Osteoblast (primary cell): ENCODE measurements at regions not wholly inside any gene's neighbourhood (a gene's known extent, or its start where the extent isn't known, plus 50 kb on each side); places are given as distances from the start of the nearest gene placed in this dataset.

Source experiments
- DNase-seq: peaks from one replicate; pipeline ENCODE4 v3.0.0; 2011; ENCODE audit warnings: low spot score, mixed read lengths; ENCODE audit not compliant: insufficient read length; ENCODE audit errors: missing footprints
- H2AFZ ChIP-seq: 2 replicates; pipeline ENCODE4 v1.6.0; 2011; ENCODE audit warnings: mild to moderate bottlenecking, low read length
- H3K27ac ChIP-seq: 2 replicates; pipeline ENCODE4 v1.5.1; 2011; ENCODE audit warnings: mild to moderate bottlenecking, low read depth, low read length, moderate library complexity
- H3K27me3 ChIP-seq: 2 replicates; pipeline ENCODE4 v1.6.0; 2012; ENCODE audit warnings: mild to moderate bottlenecking, control low read depth, inconsistent platforms, low read length, moderate library complexity; ENCODE audit not compliant: insufficient read depth
- H3K36me3 ChIP-seq: 2 replicates; pipeline ENCODE4 v1.5.1; 2011; ENCODE audit warnings: mild to moderate bottlenecking, low read length, control low read depth, moderate library complexity; ENCODE audit not compliant: insufficient read depth
- H3K4me1 ChIP-seq: 2 replicates; pipeline ENCODE4 v1.5.1; 2011; ENCODE audit warnings: mild to moderate bottlenecking, low read length, control low read depth, moderate library complexity; ENCODE audit not compliant: insufficient read depth
- H3K4me2 ChIP-seq: 2 replicates; pipeline ENCODE4 v1.6.0; 2011; ENCODE audit warnings: mild to moderate bottlenecking, low read length; ENCODE audit not compliant: insufficient read depth
- H3K4me3 ChIP-seq: fragments of 200-600 bp; sonication (generic); 3 replicates; pipeline ENCODE4 v1.5.1; 2012; ENCODE audit warnings: mild to moderate bottlenecking, low read length, inconsistent platforms; ENCODE audit not compliant: insufficient read depth
- H3K79me2 ChIP-seq: 2 replicates; pipeline ENCODE4 v1.6.0; 2012; ENCODE audit warnings: mild to moderate bottlenecking, low read length, control low read depth, inconsistent platforms; ENCODE audit not compliant: insufficient read depth
- H3K9me3 ChIP-seq: 2 replicates; pipeline ENCODE4 v1.5.1; 2011; ENCODE audit warnings: low read depth, low read length, control low read depth
- H4K20me1 ChIP-seq: 2 replicates; pipeline ENCODE4 v1.6.0; 2012; ENCODE audit warnings: mild to moderate bottlenecking, low read length, control low read depth; ENCODE audit not compliant: insufficient read depth
- TF ChIP-seq, protein P1 (sequence below): IDR thresholded peaks from 2 replicates; pipeline ENCODE4 v1.5.1; 2011; ENCODE audit warnings: mild to moderate bottlenecking, low read depth, low read length, moderate library complexity; ENCODE audit errors: extremely low read depth

DNA sequence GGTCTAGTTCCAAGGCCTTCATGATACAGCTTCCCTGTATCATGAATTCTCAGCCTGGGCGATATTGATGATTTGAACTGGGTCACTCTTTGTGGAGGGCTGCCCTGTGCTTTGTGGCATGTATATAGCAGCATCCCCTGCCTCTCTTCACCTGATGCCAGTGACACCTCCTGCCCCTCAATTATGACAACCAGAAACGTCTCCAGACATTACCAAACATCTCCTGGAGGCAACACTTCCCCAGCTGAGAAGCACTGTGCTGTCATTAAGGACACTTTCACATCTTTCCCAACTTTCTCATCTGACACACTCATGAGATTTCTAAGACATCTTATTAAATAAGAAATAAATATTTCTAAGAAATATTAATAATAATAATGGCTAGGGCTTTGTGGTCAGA is 315.3 kb downstream of the BCL11B start:
- Histone ChIP-seq H2AFZ (no peak overlapping the region), H3K4me2 (no peak overlapping the region), H3K27ac (no peak overlapping the region), H3K27me3 (no peaks in the 10 kb centered on the region), H3K4me1 (peaks cover 6% of the 10 kb centered on the region), H3K79me2 (no peaks in the 10 kb centered on the region), H3K4me3 (no peak overlapping the region), H3K36me3 (no peaks in the 10 kb centered on the region), H3K9me3 (no peaks in the 10 kb centered on the region), H4K20me1 (no peaks in the 10 kb centered on the region)
- TF ChIP-seq, protein P1, sequence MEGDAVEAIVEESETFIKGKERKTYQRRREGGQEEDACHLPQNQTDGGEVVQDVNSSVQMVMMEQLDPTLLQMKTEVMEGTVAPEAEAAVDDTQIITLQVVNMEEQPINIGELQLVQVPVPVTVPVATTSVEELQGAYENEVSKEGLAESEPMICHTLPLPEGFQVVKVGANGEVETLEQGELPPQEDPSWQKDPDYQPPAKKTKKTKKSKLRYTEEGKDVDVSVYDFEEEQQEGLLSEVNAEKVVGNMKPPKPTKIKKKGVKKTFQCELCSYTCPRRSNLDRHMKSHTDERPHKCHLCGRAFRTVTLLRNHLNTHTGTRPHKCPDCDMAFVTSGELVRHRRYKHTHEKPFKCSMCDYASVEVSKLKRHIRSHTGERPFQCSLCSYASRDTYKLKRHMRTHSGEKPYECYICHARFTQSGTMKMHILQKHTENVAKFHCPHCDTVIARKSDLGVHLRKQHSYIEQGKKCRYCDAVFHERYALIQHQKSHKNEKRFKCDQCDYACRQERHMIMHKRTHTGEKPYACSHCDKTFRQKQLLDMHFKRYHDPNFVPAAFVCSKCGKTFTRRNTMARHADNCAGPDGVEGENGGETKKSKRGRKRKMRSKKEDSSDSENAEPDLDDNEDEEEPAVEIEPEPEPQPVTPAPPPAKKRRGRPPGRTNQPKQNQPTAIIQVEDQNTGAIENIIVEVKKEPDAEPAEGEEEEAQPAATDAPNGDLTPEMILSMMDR: no peak
- DNase-seq: no peak

DNA sequence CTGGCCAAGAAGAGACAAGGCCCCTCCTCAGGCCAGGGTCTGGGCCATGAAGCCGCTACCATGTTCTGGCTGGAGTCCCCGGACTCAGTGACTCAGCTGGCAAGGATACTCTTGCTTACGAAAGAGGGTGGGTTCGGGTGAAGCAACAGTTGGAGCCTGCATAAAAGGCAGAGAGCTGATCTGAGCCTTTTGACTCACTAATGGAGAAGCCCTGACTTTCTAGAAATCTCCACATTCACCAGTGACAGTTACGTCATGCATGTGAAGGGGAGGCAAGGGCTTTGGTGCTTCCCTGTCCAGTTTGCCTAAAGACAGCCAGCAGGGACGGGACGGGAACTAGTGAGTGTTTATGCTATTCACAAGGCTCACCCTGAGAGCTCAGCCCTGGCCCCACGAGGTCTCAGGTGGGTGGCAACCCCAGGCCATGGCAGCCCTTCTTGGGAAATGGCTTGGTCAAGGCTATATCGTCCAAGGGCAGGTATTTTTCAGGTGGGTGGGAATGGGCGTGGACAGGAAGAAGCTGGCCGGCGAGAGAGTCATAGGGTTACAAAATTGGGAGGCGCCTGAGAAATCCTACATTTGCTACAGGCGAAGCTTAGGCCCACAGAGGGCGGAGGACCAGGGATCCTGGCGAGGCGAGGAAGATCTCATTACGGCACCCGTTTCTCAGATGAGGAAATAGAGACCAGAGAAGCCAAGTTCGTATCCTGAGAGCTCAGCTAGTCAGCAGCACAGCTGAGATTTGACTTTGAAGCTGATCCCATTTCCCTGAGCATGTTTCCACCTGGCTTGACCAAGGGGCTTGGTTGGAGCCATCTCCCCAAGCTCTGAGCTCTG is 314.6 kb downstream of the BCL11B start:
- H4K20me1 ChIP-seq: no peaks in the 10 kb centered on the region
- no peak overlapping the region for H2AFZ ChIP-seq
- TF ChIP-seq, protein P1: no peak
- H3K79me2 ChIP-seq: no peaks in the 10 kb centered on the region
- no peak overlapping the region for H3K27ac ChIP-seq
- DNase-seq: peak; percentile 90
- peaks cover 6% of the 10 kb centered on the region for H3K4me1 ChIP-seq
- no peaks in the 10 kb centered on the region for H3K36me3 ChIP-seq
- no peaks in the 10 kb centered on the region for H3K27me3 ChIP-seq
- no peaks in the 10 kb centered on the region for H3K9me3 ChIP-seq
- no peak overlapping the region for H3K4me3 ChIP-seq
- H3K4me2 ChIP-seq: no peak overlapping the region

DNA sequence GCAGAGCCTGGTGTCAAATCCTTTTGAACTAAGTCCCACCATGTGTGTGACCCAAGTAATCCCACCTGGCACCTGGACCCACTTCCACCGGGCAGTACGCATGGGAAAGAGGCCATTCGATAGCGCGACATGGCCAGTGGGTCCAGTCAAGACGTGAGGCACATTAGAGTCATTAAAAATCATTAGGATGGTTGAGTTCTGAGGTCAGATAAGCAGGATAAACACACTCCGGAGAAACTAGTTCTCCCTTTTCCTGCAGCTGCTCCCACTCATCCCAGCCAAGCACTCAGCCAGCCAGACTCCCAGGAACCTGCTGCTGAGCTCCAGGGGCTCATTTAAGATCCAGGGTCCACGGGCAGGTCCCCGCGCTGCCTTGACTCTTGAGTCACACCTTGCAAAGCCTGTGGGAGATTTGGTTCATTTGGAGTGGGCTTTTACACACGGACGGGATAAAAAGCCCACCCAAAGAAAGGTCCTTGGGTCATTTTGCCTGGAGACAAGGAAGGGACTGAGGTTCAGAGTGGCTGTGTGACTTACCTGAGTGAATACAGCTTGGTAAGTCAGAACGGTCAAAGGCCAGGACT is 313.9 kb downstream of the BCL11B start:
- no peak for DNase-seq
- peaks cover 3% of the 10 kb centered on the region for H3K4me1 ChIP-seq
- no peak overlapping the region for H3K27ac ChIP-seq
- H3K36me3 ChIP-seq: no peaks in the 10 kb centered on the region
- H2AFZ ChIP-seq: no peak overlapping the region
- no peaks in the 10 kb centered on the region for H3K9me3 ChIP-seq
- H3K79me2 ChIP-seq: no peaks in the 10 kb centered on the region
- H4K20me1 ChIP-seq: no peaks in the 10 kb centered on the region
- no peak overlapping the region for H3K4me3 ChIP-seq
- TF ChIP-seq, protein P1: no peak
- no peak overlapping the region for H3K4me2 ChIP-seq
- no peaks in the 10 kb centered on the region for H3K27me3 ChIP-seq

DNA sequence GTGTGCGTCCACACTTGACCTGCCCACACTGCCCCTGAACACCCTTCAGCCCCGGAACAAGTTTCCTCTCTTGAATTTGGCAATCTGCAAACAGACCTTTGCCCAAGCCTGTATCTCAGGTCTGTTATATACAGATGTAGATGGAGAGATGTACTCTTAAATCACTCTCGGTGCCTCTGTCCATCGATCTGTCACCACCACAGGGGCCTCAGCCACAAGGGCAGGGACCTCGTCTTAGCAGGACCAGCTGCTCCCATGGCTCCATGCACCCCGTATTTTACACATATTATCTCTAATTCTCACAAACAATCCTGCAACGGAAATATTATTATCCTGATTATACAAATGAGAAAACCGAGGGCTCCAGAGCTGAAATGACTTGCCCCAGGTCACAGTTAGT is 313.4 kb downstream of the BCL11B start:
- H3K36me3 ChIP-seq: no peaks in the 10 kb centered on the region
- H3K27ac ChIP-seq: no peak overlapping the region
- peaks cover 3% of the 10 kb centered on the region for H3K4me1 ChIP-seq
- no peaks in the 10 kb centered on the region for H3K79me2 ChIP-seq
- H3K27me3 ChIP-seq: no peaks in the 10 kb centered on the region
- H3K4me2 ChIP-seq: no peak overlapping the region
- H4K20me1 ChIP-seq: no peaks in the 10 kb centered on the region
- TF ChIP-seq, protein P1: no peak
- DNase-seq: no peak
- no peak overlapping the region for H3K4me3 ChIP-seq
- H2AFZ ChIP-seq: no peak overlapping the region
- H3K9me3 ChIP-seq: no peaks in the 10 kb centered on the region
